MM.1S (cell line): ENCODE measurements at regions not wholly inside any gene's neighbourhood (a gene's known extent, or its start where the extent isn't known, plus 50 kb on each side); places are given as distances from the start of the nearest gene placed in this dataset.

Experiments used
- DNase-seq: peaks from one replicate; pipeline ENCODE4 v3.0.0-alpha.2; 2015
- H2AFZ ChIP-seq: fragments of 300-600 bp; sonication (generic); 2 replicates; pipeline ENCODE4 v1.6.0; 2016; ENCODE audit warnings: antibody characterized with exemption, low read length
- H3F3A ChIP-seq: fragments of 300-600 bp; sonication (generic); 2 replicates; pipeline ENCODE4 v1.6.1; 2016; ENCODE audit warnings: mild to moderate bottlenecking, antibody characterized with exemption, low read length, moderate library complexity, mixed read lengths; ENCODE audit not compliant: insufficient read depth
- H3K27ac ChIP-seq: fragments of 300-600 bp; sonication (generic); 2 replicates; pipeline ENCODE4 v1.5.1; 2016; ENCODE audit warnings: mild to moderate bottlenecking, low read length
- H3K27me3 ChIP-seq: fragments of 300-600 bp; sonication (generic); replicated peaks from 2 replicates; pipeline ENCODE4 v1.6.0; 2016; ENCODE audit warnings: low read length; ENCODE audit not compliant: insufficient read depth
- H3K36me3 ChIP-seq: fragments of 300-600 bp; sonication (generic); replicated peaks from 2 replicates; pipeline ENCODE4 v1.6.1; 2016; ENCODE audit warnings: mild to moderate bottlenecking, low read length, mixed read lengths; ENCODE audit not compliant: insufficient read depth
- H3K4me1 ChIP-seq: fragments of 300-600 bp; sonication (generic); 2 replicates; pipeline ENCODE4 v1.6.1; 2016; ENCODE audit warnings: low read length, mixed read lengths
- H3K4me2 ChIP-seq: fragments of 300-600 bp; sonication (generic); 2 replicates; pipeline ENCODE4 v1.6.0; 2016; ENCODE audit warnings: low read depth, low read length
- H3K4me3 ChIP-seq: fragments of 300-600 bp; sonication (generic); 2 replicates; pipeline ENCODE4 v1.5.1; 2016; ENCODE audit warnings: low read length, mixed read lengths
- H3K79me2 ChIP-seq: fragments of 300-600 bp; sonication (generic); 2 replicates; pipeline ENCODE4 v1.6.1; 2016; ENCODE audit warnings: mixed run types, low read length, mixed read lengths
- H3K9ac ChIP-seq: fragments of 300-600 bp; sonication (generic); 2 replicates; pipeline ENCODE4 v1.6.1; 2016; ENCODE audit warnings: low read length, mixed read lengths
- H3K9me2 ChIP-seq: fragments of 300-600 bp; sonication (generic); replicated peaks from 2 replicates; pipeline ENCODE4 v1.6.1; 2016; ENCODE audit warnings: mild to moderate bottlenecking, low read length, mixed read lengths; ENCODE audit not compliant: insufficient read depth
- H3K9me3 ChIP-seq: fragments of 300-600 bp; sonication (generic); replicated peaks from 2 replicates; pipeline ENCODE4 v1.6.1; 2016; ENCODE audit warnings: mild to moderate bottlenecking, low read length, mixed read lengths; ENCODE audit not compliant: insufficient read depth
- H4K20me1 ChIP-seq: fragments of 300-600 bp; sonication (generic); 2 replicates; pipeline ENCODE4 v1.6.1; 2016; ENCODE audit warnings: mild to moderate bottlenecking, low read length, moderate library complexity, mixed read lengths; ENCODE audit not compliant: insufficient read depth
- EZH2 ChIP-seq: fragments of 300-600 bp; sonication (generic); optimal IDR thresholded peaks from 2 replicates; pipeline ENCODE3; 2017; ENCODE audit warnings: low read depth, mild to moderate bottlenecking, antibody characterized with exemption, low read length, mixed read lengths
- EZH2phosphoT487 ChIP-seq: fragments of 300-600 bp; sonication (generic); IDR thresholded peaks from 2 replicates; pipeline ENCODE4 v1.6.1; 2018; ENCODE audit warnings: antibody characterized with exemption, low read length
- TF ChIP-seq, protein P1 (sequence below): fragments of 300-600 bp; sonication (generic); IDR thresholded peaks from 2 replicates; pipeline ENCODE4 v1.5.1; 2016; ENCODE audit warnings: antibody characterized with exemption, low read length, mixed read lengths

DNA sequence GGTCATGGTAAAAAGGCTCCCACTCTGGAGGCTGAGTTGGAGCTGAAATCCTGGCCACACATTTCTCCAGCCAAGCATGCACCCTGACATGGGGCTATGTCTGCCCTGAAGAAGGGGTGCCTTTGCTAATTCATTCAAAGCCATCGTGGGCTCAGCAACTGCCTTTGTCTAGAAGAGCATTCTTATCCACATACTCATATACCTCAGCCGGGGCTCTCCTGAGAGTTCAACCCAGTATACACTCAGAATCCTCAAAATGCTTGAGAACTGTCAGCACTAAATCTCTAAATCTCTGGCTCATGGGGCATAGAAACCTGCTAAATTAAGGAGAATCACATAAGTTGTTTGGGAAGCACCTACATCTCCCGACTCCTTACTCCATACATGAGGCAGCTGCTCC lies 89.3 kb downstream of the MRPL32 start:
- Histone ChIP-seq H3K79me2 (no peaks in the 10 kb centered on the region), H3K27ac (no peak overlapping the region), H3K36me3 (no peaks in the 10 kb centered on the region), H4K20me1 (no peaks in the 10 kb centered on the region), H2AFZ (no peak overlapping the region), H3K4me3 (no peak overlapping the region), H3F3A (no peaks in the 10 kb centered on the region), H3K4me1 (no peaks in the 10 kb centered on the region), H3K27me3 (no peaks in the 10 kb centered on the region), H3K9me2 (no peaks in the 10 kb centered on the region), H3K9me3 (no peaks in the 10 kb centered on the region), H3K9ac (no peak overlapping the region), H3K4me2 (no peak overlapping the region)
- TF ChIP-seq EZH2phosphoT487 (no peak), EZH2 (no peak)
- TF ChIP-seq, protein P1, sequence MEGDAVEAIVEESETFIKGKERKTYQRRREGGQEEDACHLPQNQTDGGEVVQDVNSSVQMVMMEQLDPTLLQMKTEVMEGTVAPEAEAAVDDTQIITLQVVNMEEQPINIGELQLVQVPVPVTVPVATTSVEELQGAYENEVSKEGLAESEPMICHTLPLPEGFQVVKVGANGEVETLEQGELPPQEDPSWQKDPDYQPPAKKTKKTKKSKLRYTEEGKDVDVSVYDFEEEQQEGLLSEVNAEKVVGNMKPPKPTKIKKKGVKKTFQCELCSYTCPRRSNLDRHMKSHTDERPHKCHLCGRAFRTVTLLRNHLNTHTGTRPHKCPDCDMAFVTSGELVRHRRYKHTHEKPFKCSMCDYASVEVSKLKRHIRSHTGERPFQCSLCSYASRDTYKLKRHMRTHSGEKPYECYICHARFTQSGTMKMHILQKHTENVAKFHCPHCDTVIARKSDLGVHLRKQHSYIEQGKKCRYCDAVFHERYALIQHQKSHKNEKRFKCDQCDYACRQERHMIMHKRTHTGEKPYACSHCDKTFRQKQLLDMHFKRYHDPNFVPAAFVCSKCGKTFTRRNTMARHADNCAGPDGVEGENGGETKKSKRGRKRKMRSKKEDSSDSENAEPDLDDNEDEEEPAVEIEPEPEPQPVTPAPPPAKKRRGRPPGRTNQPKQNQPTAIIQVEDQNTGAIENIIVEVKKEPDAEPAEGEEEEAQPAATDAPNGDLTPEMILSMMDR, result no peak
- DNase-seq, result no peak

DNA sequence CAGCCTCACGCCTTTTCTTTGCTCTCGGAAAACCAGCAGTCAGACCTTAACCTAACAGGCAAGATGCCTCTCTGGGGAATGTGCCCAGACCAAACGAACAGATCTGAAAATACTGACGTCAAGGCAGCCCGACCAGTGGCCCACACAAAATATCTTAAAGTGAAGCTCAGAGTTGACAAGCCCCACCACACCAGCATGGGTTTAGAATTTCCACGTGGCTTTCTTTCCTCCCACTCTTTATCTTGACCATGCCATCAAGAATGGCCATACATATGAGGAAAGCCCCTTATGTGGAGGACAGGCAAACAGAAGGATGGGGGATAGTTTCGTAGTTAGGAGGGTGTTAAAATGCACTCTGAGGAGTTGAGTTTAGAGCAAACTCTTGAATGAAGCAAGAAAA lies 89.8 kb downstream of the MRPL32 start:
- H3K4me2 ChIP-seq, result no peak overlapping the region
- DNase-seq, result no peak
- no peak overlapping the region for H3K9ac ChIP-seq
- no peaks in the 10 kb centered on the region for H3F3A ChIP-seq
- no peaks in the 10 kb centered on the region for H3K4me1 ChIP-seq
- TF ChIP-seq, protein P1, result no peak
- TF ChIP-seq EZH2 (no peak), EZH2phosphoT487 (no peak)
- no peaks in the 10 kb centered on the region for H3K36me3 ChIP-seq
- H4K20me1 ChIP-seq, result no peaks in the 10 kb centered on the region
- no peak overlapping the region for H3K27ac ChIP-seq
- H3K9me2 ChIP-seq, result no peaks in the 10 kb centered on the region
- no peaks in the 10 kb centered on the region for H3K27me3 ChIP-seq
- H2AFZ ChIP-seq, result no peak overlapping the region
- no peaks in the 10 kb centered on the region for H3K9me3 ChIP-seq
- H3K4me3 ChIP-seq, result no peak overlapping the region
- no peaks in the 10 kb centered on the region for H3K79me2 ChIP-seq

DNA sequence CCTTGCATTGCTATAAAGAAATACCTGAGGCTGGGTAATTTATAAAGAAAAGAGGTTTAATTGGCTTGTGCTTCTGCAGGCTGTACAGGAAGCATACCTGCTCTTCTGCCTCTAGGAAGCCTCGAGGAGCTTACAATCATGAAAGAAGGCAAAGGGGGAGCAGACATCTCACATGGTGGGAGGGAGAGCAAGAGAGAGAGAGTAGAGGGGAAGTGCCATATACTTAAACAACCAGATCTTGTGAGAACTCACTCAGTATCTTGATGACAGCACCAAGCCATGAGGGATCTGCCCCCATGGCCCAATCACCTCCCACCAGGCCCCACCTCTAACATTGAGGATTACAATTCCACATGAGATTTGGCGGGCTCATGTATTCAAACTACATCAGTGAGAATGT lies 79.1 kb upstream of the HECW1 start:
- Histone ChIP-seq H2AFZ (no peak overlapping the region), H3K36me3 (no peaks in the 10 kb centered on the region), H3K27ac (no peak overlapping the region), H3F3A (no peaks in the 10 kb centered on the region), H4K20me1 (no peaks in the 10 kb centered on the region), H3K4me3 (no peak overlapping the region), H3K4me1 (no peaks in the 10 kb centered on the region), H3K9me2 (no peaks in the 10 kb centered on the region), H3K9ac (no peak overlapping the region), H3K79me2 (no peaks in the 10 kb centered on the region), H3K9me3 (no peaks in the 10 kb centered on the region), H3K27me3 (no peaks in the 10 kb centered on the region), H3K4me2 (no peak overlapping the region)
- TF ChIP-seq EZH2phosphoT487 (no peak), EZH2 (no peak)
- TF ChIP-seq, protein P1, result no peak
- DNase-seq, result no peak
